Lower leg skin (tissue), 3 donors: ENCODE measurements at regions not wholly inside any gene's neighbourhood (a gene's known extent, or its start where the extent isn't known, plus 50 kb on each side); places are given as distances from the start of the nearest gene placed in this dataset.

Experiments used
- POLR2A ChIP-seq, 2 donors: fragments of 450-650 bp; IDR thresholded peaks; one replicate each; pipeline ENCODE4 v1.6.1; 2016 to 2017; ENCODE audit warnings: antibody characterized with exemption in 2 of 2, mild to moderate bottlenecking in 1 of 2, moderate library complexity in 1 of 2
- TF ChIP-seq, protein P1 (sequence below), 3 donors: fragments of 450-650 bp; IDR thresholded peaks; one replicate each; pipeline ENCODE4 v1.5.1; 2016; ENCODE audit warnings: antibody characterized with exemption in 3 of 3, mild to moderate bottlenecking in 3 of 3, moderate library complexity in 2 of 3

DNA sequence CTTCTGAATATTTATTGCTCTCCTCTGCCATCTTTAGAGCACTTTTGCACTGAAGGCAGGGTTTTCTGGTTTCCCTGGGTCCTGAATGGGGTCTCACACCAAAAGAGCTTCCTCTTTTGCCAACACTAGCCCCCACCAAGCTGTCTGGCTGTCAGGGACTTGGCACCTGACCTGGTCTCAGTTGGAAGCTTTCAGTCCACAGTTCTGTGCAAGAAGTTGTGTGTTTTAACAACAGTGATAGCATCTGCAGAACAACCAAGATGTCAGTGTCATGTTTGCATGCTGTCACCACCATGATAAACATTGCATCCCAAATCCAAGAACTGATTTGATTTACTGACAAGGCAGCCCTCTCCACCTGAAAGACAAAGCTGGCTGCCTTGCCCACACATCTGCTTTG lies 448.5 kb upstream of the CCL2 start:
- TF ChIP-seq, protein P1, sequence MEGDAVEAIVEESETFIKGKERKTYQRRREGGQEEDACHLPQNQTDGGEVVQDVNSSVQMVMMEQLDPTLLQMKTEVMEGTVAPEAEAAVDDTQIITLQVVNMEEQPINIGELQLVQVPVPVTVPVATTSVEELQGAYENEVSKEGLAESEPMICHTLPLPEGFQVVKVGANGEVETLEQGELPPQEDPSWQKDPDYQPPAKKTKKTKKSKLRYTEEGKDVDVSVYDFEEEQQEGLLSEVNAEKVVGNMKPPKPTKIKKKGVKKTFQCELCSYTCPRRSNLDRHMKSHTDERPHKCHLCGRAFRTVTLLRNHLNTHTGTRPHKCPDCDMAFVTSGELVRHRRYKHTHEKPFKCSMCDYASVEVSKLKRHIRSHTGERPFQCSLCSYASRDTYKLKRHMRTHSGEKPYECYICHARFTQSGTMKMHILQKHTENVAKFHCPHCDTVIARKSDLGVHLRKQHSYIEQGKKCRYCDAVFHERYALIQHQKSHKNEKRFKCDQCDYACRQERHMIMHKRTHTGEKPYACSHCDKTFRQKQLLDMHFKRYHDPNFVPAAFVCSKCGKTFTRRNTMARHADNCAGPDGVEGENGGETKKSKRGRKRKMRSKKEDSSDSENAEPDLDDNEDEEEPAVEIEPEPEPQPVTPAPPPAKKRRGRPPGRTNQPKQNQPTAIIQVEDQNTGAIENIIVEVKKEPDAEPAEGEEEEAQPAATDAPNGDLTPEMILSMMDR (IDR thresholded peaks at IDR 0.05) = no peak
- TF ChIP-seq POLR2A (IDR thresholded peaks at IDR 0.05) = no peak
